NT2/D1 (cell line): ENCODE measurements at regions not wholly inside any gene's neighbourhood (a gene's known extent, or its start where the extent isn't known, plus 50 kb on each side); places are given as distances from the start of the nearest gene placed in this dataset.

Source experiments
- SUZ12 ChIP-seq: IDR thresholded peaks from 2 replicates; pipeline ENCODE4 v1.6.1; 2011; ENCODE audit not compliant: insufficient read length, insufficient read depth; ENCODE audit errors: extremely low read depth
- ZNF274 ChIP-seq: IDR thresholded peaks from 2 replicates; pipeline ENCODE4 v1.6.1; 2011; ENCODE audit warnings: mild to moderate bottlenecking, low read depth, low read length

DNA sequence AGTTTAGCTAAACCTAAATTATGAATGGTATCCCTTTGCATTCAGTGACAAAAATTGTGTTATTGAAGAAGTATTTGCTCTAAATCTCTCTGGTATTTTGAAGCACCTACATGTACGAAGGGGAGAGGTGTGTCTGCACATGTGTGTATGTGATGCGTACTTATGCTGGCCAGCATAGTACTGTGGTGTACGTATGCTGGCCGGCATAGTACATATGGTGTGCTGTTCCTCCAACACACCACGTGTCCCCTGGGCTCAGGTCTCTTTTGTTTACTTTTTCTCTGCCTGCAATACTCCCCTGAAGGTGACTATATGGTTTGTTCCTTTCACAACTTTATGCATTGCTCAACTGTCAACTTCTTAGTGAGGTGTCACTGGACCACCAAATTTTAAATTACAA lies 360.3 kb downstream of the CRPPA start:
- no peak for TF ChIP-seq ZNF274
- no peak for TF ChIP-seq SUZ12
